ENCODE measurements at regions not wholly inside any gene's neighbourhood (a gene's known extent, or its start where the extent isn't known, plus 50 kb on each side); places are given as distances from the start of the nearest gene placed in this dataset.

- no peak for DNase-seq (ENCODE audit: low read depth in 2 of 2)
Measured at GRCh38 chr11:134558258-134558835, 146.3 kb upstream of the B3GAT1 start.

GRCh38 chr11:134557571-134558257, 145.7 kb upstream of the B3GAT1 start:
- no peak for DNase-seq (ENCODE audit: low read depth in 2 of 2)

- DNase-seq (ENCODE audit: low read depth in 2 of 2), result no peak
Measured at GRCh38 chr11:134556186-134556585, 144.1 kb upstream of the B3GAT1 start.

GRCh38 chr11:134555510-134555909, 143.5 kb upstream of the B3GAT1 start:
- DNase-seq (ENCODE audit: low read depth in 2 of 2), result no peak

GRCh38 chr11:134554861-134555260, 142.8 kb upstream of the B3GAT1 start:
- no peak for DNase-seq (ENCODE audit: low read depth in 2 of 2)

GRCh38 chr11:134554106-134554505, 142.1 kb upstream of the B3GAT1 start:
- no peak for DNase-seq (ENCODE audit: low read depth in 2 of 2)

DNA sequence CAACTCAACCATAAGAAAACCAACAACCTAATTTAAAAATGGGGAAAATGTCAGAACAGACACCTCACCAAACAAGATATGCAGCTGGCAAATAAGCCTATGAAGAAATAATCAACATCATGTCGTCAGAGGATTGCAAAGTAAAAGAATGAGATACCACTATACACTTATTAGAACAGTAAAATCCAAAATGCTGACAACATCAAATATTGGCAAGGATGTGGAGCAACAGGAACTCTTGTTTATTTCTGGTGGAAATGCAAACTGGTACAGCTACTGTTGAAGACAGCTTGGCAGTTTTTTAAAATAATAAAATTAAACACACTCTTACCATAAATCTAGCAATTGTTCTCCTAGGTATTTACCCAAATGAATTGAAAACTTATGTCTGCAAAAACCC, 140.7 kb upstream of the B3GAT1 start:
- no peak for DNase-seq (ENCODE audit: low read depth in 2 of 2)

GRCh38 chr11:134545521-134545920, 133.5 kb upstream of the B3GAT1 start:
- no peak for DNase-seq (ENCODE audit: low read depth in 2 of 2)

GRCh38 chr11:134544095-134544815, 132.2 kb upstream of the B3GAT1 start:
- DNase-seq (ENCODE audit: low read depth in 2 of 2), result no peak

- DNase-seq (ENCODE audit: low read depth in 2 of 2), result no peak
Measured at GRCh38 chr11:134543645-134544044, 131.6 kb upstream of the B3GAT1 start.

DNA sequence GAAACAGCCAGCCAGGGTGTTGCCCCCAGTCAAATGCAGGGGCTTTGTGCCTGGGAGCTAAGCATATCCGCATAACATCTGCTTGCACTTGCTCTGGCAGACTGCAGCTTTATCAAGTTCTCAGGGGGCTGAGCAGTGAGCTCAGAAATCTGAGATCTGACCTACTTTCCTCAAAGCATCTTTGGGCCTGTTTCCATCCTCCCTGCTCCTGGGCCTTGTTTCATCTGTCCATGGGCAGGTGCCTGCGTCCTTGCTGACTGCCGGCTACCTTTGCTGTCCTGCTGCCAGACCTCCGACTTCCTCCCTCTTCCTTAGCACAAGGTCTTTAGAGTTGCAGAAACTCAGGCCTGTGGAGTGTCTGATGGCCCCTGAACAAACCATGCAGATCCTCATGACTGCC, 131.2 kb upstream of the B3GAT1 start:
- DNase-seq (ENCODE audit: low read depth in 2 of 2), result no peak

DNA sequence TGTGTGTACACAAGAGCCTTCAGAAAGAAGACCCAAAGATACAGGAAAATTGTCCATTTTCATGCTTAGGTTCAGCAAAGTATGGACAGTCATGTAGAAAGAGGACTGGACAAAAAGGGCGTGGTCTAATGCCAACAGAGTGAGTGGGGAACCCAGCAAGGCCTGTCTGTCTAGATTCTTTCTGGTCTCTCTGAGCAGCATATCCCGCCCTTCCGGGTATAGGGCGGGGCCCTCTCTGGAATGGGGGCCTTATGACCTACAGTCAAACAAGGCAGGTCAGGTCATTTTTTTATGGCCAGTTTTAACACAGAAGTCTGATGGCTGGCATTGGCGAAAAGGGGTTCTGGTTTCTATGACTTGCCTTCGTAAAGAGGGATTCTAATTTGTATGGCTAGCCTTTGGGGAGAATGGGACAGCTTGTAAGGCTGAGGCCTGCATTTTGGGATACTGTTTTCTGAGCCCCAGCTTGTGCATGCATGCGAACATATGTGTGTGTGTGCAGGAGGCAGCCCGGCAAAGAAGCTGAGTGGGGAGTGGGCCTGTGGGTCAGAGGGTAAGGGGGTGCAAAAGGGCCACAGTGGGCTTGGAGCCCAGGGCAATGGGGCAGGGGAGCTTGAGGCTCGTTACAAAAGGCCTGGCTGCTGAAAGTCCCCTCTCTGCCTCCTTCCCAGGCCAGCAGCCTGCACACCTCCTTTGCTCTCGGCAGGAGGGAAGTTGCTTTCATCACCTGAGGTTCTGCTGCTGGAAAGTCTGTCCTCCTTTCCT, 130.5 kb upstream of the B3GAT1 start:
- DNase-seq (ENCODE audit: low read depth in 2 of 2), result no peak

- DNase-seq (ENCODE audit: low read depth in 2 of 2), result no peak
Measured at GRCh38 chr11:134541951-134542350, 129.9 kb upstream of the B3GAT1 start.

GRCh38 chr11:134541355-134541754, 129.3 kb upstream of the B3GAT1 start:
- DNase-seq (ENCODE audit: low read depth in 2 of 2), result no peak

- no peak for DNase-seq (ENCODE audit: low read depth in 2 of 2)
Measured at GRCh38 chr11:134539285-134539684, 127.2 kb upstream of the B3GAT1 start.

DNA sequence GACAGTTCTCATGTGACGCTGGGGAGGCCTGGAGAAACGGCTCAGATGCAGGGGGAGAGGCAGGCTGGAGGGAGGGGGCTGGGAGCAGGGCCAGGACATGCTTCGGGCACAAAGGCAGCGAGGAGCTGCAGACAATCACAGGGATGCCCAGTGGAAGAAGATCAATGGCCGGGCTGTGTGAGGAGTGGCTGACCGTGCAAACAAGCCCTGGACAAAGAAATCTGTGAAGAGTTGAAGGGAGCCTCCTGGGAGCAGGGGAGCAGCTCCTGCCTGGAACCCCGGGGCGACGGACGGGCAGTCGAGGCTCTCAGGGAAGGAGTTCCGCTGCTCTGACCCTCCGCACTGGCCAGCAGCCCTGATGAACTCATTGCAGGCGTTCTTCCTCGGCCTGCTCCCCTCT, 126.7 kb upstream of the B3GAT1 start:
- DNase-seq (ENCODE audit: low read depth in 2 of 2), result no peak

DNA sequence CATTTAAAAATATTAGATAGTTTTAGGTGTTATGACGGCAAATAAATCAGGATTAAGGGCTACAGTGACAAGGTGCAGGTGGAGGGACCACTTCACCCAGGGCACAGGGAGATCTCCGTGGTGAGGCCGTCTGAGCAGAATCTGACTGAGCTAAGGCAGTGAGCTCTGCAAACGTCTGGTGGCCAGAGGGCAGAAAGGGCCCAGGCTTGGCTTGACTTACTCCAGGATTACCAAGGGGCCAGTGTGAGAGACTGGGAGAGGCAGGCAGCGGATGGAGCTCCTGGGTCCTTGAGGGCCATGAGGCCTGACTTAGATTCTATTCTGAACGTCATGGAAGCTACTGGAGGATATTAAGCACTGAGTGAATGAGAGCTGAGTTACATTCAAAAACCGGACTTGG, 125.9 kb upstream of the B3GAT1 start:
- no peak for DNase-seq (ENCODE audit: low read depth in 2 of 2)

DNA sequence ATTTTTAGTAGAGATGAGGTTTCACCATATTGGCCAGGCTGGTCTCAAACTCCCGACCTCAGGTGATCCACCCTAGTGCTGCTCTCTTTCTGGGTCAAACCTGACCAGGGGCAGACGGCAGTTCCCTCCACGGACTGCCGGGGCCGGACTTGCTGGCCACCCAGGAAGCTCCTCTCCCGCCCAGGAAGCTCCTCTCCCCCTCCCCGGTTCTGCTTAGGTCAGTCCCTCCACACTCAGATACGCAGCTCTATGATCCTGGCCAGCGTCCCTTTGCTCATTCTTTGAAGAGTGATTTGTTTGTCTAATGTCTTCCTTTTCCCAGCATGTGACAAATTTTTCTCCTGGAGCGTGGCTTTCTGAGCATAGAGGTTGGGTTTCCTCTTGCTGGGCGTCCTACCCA, 125.3 kb upstream of the B3GAT1 start:
- DNase-seq (ENCODE audit: low read depth in 2 of 2), result no peak

GRCh38 chr11:134536677-134537076, 124.6 kb upstream of the B3GAT1 start:
- DNase-seq (ENCODE audit: low read depth in 2 of 2), result no peak

DNA sequence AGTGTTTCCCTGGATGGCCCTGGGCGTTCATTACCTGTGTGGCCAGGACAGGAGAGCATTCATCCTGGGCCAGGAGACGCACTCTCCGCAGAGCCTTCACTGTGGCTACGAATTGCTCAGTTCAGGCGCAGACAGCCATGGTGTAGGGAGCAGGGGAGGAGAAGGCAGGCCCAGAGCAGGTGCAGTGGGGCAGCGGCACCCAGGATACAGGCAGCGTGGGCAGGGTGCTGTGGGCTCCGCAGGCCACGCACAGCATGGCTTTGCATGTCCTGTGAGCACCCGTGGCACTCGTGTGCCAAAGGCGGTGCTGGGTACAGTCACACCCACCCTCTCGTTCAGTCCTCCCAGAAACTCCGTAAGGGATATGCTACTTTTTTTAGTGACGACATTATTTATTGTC, 124.2 kb upstream of the B3GAT1 start:
- DNase-seq (ENCODE audit: low read depth in 2 of 2), result no peak

GRCh38 chr11:134535029-134536025, 123.3 kb upstream of the B3GAT1 start:
- DNase-seq (ENCODE audit: low read depth in 2 of 2), result no peak
